WTC11 (cell line): ENCODE measurements at regions not wholly inside any gene's neighbourhood (a gene's known extent, or its start where the extent isn't known, plus 50 kb on each side); places are given as distances from the start of the nearest gene placed in this dataset.

Experiments used
- ATAC-seq: fragments of 200-7000 bp; cut with Tn5 transposase; 2 replicates; pipeline ENCODE4 v1.10.0; 2021; ENCODE audit warnings: mild to moderate bottlenecking, moderate library complexity
- CTCF ChIA-PET: fragments of 300-600 bp; sonication (Branson Sonifier 250); formaldehyde crosslinking; loops from one replicate; lab custom pipeline; 2021; ENCODE audit warnings: antibody characterized with exemption; lab: Charles Lee
- POLR2A ChIA-PET: fragments of 350-600 bp; sonication (Branson Sonifier 250); formaldehyde crosslinking; loops from one replicate; lab custom pipeline; 2021; ENCODE audit warnings: antibody characterized with exemption; lab: Charles Lee
- DNase-seq: peaks from one replicate; pipeline ENCODE4 v3.0.0; 2021; ENCODE audit warnings: low spot score
- H3K27ac Mint-ChIP-seq: 2 replicates; pipeline ENCODE4 v1.8.0; 2021; ENCODE audit warnings: mixed read lengths
- H3K27me3 Mint-ChIP-seq: 2 replicates; pipeline ENCODE4 v1.8.0; 2021; ENCODE audit warnings: low read depth, mild to moderate bottlenecking, moderate library complexity, mixed read lengths
- H3K36me3 Mint-ChIP-seq: 2 replicates; pipeline ENCODE4 v1.8.0; 2021; ENCODE audit warnings: mixed read lengths
- H3K4me1 Mint-ChIP-seq: 2 replicates; pipeline ENCODE4 v1.8.0; 2022; ENCODE audit warnings: mixed read lengths
- H3K4me3 Mint-ChIP-seq: 2 replicates; pipeline ENCODE4 v1.8.0; 2021; ENCODE audit warnings: mild to moderate bottlenecking, moderate library complexity, mixed read lengths
- H3K9me3 Mint-ChIP-seq: 2 replicates; pipeline ENCODE4 v1.8.0; 2021; ENCODE audit warnings: mixed read lengths
- CREB1 ChIP-seq: sonication (generic); formaldehyde crosslinking; IDR thresholded peaks from 2 replicates; pipeline ENCODE4 v1.8.0; 2023; ENCODE audit warnings: mild to moderate bottlenecking, missing genetic modification reagents
- ELF4 ChIP-seq: sonication (generic); formaldehyde crosslinking; IDR thresholded peaks from 2 replicates; pipeline ENCODE4 v1.8.1; 2022; ENCODE audit warnings: low read depth, mild to moderate bottlenecking, moderate library complexity, missing genetic modification reagents
- FOXP1 ChIP-seq: sonication (generic); formaldehyde crosslinking; IDR thresholded peaks from 2 replicates; pipeline ENCODE4 v1.8.0; 2022; ENCODE audit warnings: missing genetic modification reagents, mild to moderate bottlenecking, moderate library complexity, borderline replicate concordance
- NFE2L1 ChIP-seq: sonication (generic); formaldehyde crosslinking; IDR thresholded peaks from 2 replicates; pipeline ENCODE4 v1.8.1; 2023; ENCODE audit warnings: missing genetic modification reagents
- NFYB ChIP-seq: sonication (generic); formaldehyde crosslinking; conservative IDR thresholded peaks from 2 replicates; pipeline ENCODE4 v1.8.0; 2022; ENCODE audit warnings: low read depth, missing genetic modification reagents
- NR3C1 ChIP-seq: sonication (generic); formaldehyde crosslinking; conservative IDR thresholded peaks from 2 replicates; pipeline ENCODE4 v1.8.1; 2023; ENCODE audit warnings: low read depth, mild to moderate bottlenecking, missing genetic modification reagents
- PRDM15 ChIP-seq: sonication (generic); formaldehyde crosslinking; IDR thresholded peaks from 2 replicates; pipeline ENCODE4 v1.8.0; 2022; ENCODE audit warnings: missing genetic modification reagents
- ZBTB43 ChIP-seq: sonication (generic); formaldehyde crosslinking; IDR thresholded peaks from 2 replicates; pipeline ENCODE4 v1.8.1; 2023; ENCODE audit warnings: mild to moderate bottlenecking, missing genetic modification reagents
- ZNF138 ChIP-seq: sonication (generic); formaldehyde crosslinking; conservative IDR thresholded peaks from 2 replicates; pipeline ENCODE4 v1.8.1; 2022; ENCODE audit warnings: mild to moderate bottlenecking, moderate library complexity, missing genetic modification reagents
- ZNF232 ChIP-seq: sonication (generic); formaldehyde crosslinking; IDR thresholded peaks from 2 replicates; pipeline ENCODE4 v1.8.0; 2022; ENCODE audit warnings: mild to moderate bottlenecking, missing genetic modification reagents
- ZNF416 ChIP-seq: fragments of 250-450 bp; sonication (Bioruptor Pico); IDR thresholded peaks from 2 replicates; pipeline ENCODE4 v1.9.0; 2021; ENCODE audit warnings: mild to moderate bottlenecking, inconsistent platforms
- ZNF671 ChIP-seq: fragments of 250-450 bp; sonication (Bioruptor Pico); IDR thresholded peaks from 2 replicates; pipeline ENCODE4 v1.8.0; 2021; ENCODE audit warnings: mild to moderate bottlenecking
- TF ChIP-seq, protein P1 (sequence below): sonication (generic); formaldehyde crosslinking; IDR thresholded peaks from 2 replicates; pipeline ENCODE4 v1.8.0; 2023; ENCODE audit warnings: mild to moderate bottlenecking, missing genetic modification reagents
- TF ChIP-seq, protein P2 (sequence below): sonication (generic); formaldehyde crosslinking; IDR thresholded peaks from 2 replicates; pipeline ENCODE4 v1.8.1; 2022; ENCODE audit warnings: mild to moderate bottlenecking, missing genetic modification reagents, moderate library complexity, borderline replicate concordance
- TF ChIP-seq, protein P3 (sequence below): sonication (generic); formaldehyde crosslinking; IDR thresholded peaks from 2 replicates; pipeline ENCODE4 v1.8.1; 2023; ENCODE audit warnings: mild to moderate bottlenecking, missing genetic modification reagents
- TF ChIP-seq, protein P4 (sequence below): sonication (generic); formaldehyde crosslinking; IDR thresholded peaks from 2 replicates; pipeline ENCODE4 v1.8.0; 2023; ENCODE audit warnings: missing genetic modification reagents, mild to moderate bottlenecking, borderline replicate concordance
- TF ChIP-seq, protein P5 (sequence below): sonication (generic); formaldehyde crosslinking; IDR thresholded peaks from 2 replicates; pipeline ENCODE4 v1.8.0; 2022; ENCODE audit warnings: mild to moderate bottlenecking, missing genetic modification reagents
- TF ChIP-seq, protein P6 (sequence below): sonication (generic); formaldehyde crosslinking; IDR thresholded peaks from 2 replicates; pipeline ENCODE4 v1.8.1; 2023; ENCODE audit warnings: mild to moderate bottlenecking, missing genetic modification reagents, moderate library complexity

GRCh38 chr5:125196481-125197111 lies 450.2 kb upstream of the ZNF608 start:
- no peaks in the 10 kb centered on the region for H3K9me3 Mint-ChIP-seq
- H3K36me3 Mint-ChIP-seq: no peaks in the 10 kb centered on the region
- DNase-seq (no peak), ATAC-seq (no peak)
- POLR2A ChIA-PET: no interaction called here
- H3K4me1 Mint-ChIP-seq: peaks cover 70% of the 10 kb centered on the region
- TF ChIP-seq, protein P1, sequence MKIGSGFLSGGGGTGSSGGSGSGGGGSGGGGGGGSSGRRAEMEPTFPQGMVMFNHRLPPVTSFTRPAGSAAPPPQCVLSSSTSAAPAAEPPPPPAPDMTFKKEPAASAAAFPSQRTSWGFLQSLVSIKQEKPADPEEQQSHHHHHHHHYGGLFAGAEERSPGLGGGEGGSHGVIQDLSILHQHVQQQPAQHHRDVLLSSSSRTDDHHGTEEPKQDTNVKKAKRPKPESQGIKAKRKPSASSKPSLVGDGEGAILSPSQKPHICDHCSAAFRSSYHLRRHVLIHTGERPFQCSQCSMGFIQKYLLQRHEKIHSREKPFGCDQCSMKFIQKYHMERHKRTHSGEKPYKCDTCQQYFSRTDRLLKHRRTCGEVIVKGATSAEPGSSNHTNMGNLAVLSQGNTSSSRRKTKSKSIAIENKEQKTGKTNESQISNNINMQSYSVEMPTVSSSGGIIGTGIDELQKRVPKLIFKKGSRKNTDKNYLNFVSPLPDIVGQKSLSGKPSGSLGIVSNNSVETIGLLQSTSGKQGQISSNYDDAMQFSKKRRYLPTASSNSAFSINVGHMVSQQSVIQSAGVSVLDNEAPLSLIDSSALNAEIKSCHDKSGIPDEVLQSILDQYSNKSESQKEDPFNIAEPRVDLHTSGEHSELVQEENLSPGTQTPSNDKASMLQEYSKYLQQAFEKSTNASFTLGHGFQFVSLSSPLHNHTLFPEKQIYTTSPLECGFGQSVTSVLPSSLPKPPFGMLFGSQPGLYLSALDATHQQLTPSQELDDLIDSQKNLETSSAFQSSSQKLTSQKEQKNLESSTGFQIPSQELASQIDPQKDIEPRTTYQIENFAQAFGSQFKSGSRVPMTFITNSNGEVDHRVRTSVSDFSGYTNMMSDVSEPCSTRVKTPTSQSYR (CRISPR knock-in tag): no peak
- TF ChIP-seq ELF4 (CRISPR knock-in tag): no peak
- no peaks in the 10 kb centered on the region for H3K27me3 Mint-ChIP-seq
- no peak overlapping the region for H3K27ac Mint-ChIP-seq
- H3K4me3 Mint-ChIP-seq: no peak overlapping the region
- CTCF ChIA-PET: no interaction called here

- no peak for ATAC-seq
- Mint-ChIP-seq H3K4me1 (peaks cover 70% of the 10 kb centered on the region), H3K27me3 (no peaks in the 10 kb centered on the region), H3K4me3 (no peak overlapping the region), H3K27ac (no peak overlapping the region), H3K36me3 (no peaks in the 10 kb centered on the region), H3K9me3 (no peaks in the 10 kb centered on the region)
- DNase-seq: no peak
- POLR2A ChIA-PET: no interaction called here
- CTCF ChIA-PET: no interaction called here
- TF ChIP-seq, protein P2, sequence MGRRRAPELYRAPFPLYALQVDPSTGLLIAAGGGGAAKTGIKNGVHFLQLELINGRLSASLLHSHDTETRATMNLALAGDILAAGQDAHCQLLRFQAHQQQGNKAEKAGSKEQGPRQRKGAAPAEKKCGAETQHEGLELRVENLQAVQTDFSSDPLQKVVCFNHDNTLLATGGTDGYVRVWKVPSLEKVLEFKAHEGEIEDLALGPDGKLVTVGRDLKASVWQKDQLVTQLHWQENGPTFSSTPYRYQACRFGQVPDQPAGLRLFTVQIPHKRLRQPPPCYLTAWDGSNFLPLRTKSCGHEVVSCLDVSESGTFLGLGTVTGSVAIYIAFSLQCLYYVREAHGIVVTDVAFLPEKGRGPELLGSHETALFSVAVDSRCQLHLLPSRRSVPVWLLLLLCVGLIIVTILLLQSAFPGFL: no peak
- TF ChIP-seq, protein P3, sequence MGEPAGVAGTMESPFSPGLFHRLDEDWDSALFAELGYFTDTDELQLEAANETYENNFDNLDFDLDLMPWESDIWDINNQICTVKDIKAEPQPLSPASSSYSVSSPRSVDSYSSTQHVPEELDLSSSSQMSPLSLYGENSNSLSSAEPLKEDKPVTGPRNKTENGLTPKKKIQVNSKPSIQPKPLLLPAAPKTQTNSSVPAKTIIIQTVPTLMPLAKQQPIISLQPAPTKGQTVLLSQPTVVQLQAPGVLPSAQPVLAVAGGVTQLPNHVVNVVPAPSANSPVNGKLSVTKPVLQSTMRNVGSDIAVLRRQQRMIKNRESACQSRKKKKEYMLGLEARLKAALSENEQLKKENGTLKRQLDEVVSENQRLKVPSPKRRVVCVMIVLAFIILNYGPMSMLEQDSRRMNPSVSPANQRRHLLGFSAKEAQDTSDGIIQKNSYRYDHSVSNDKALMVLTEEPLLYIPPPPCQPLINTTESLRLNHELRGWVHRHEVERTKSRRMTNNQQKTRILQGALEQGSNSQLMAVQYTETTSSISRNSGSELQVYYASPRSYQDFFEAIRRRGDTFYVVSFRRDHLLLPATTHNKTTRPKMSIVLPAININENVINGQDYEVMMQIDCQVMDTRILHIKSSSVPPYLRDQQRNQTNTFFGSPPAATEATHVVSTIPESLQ (CRISPR knock-in tag): no peak
- TF ChIP-seq, protein P4, sequence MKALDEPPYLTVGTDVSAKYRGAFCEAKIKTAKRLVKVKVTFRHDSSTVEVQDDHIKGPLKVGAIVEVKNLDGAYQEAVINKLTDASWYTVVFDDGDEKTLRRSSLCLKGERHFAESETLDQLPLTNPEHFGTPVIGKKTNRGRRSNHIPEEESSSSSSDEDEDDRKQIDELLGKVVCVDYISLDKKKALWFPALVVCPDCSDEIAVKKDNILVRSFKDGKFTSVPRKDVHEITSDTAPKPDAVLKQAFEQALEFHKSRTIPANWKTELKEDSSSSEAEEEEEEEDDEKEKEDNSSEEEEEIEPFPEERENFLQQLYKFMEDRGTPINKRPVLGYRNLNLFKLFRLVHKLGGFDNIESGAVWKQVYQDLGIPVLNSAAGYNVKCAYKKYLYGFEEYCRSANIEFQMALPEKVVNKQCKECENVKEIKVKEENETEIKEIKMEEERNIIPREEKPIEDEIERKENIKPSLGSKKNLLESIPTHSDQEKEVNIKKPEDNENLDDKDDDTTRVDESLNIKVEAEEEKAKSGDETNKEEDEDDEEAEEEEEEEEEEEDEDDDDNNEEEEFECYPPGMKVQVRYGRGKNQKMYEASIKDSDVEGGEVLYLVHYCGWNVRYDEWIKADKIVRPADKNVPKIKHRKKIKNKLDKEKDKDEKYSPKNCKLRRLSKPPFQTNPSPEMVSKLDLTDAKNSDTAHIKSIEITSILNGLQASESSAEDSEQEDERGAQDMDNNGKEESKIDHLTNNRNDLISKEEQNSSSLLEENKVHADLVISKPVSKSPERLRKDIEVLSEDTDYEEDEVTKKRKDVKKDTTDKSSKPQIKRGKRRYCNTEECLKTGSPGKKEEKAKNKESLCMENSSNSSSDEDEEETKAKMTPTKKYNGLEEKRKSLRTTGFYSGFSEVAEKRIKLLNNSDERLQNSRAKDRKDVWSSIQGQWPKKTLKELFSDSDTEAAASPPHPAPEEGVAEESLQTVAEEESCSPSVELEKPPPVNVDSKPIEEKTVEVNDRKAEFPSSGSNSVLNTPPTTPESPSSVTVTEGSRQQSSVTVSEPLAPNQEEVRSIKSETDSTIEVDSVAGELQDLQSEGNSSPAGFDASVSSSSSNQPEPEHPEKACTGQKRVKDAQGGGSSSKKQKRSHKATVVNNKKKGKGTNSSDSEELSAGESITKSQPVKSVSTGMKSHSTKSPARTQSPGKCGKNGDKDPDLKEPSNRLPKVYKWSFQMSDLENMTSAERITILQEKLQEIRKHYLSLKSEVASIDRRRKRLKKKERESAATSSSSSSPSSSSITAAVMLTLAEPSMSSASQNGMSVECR (CRISPR knock-in tag): no peak
- TF ChIP-seq ZBTB43: no peak
- TF ChIP-seq, protein P5, sequence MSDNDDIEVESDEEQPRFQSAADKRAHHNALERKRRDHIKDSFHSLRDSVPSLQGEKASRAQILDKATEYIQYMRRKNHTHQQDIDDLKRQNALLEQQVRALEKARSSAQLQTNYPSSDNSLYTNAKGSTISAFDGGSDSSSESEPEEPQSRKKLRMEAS (CRISPR knock-in tag): no peak
- no peak for TF ChIP-seq FOXP1 (CRISPR knock-in tag)
- TF ChIP-seq NR3C1: no peak
- TF ChIP-seq, protein P6, sequence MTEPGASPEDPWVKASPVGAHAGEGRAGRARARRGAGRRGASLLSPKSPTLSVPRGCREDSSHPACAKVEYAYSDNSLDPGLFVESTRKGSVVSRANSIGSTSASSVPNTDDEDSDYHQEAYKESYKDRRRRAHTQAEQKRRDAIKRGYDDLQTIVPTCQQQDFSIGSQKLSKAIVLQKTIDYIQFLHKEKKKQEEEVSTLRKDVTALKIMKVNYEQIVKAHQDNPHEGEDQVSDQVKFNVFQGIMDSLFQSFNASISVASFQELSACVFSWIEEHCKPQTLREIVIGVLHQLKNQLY (CRISPR knock-in tag): no peak
- no peak for TF ChIP-seq NFYB (CRISPR knock-in tag)
- TF ChIP-seq NFE2L1 (CRISPR knock-in tag): no peak
- no peak for TF ChIP-seq PRDM15
- no peak for TF ChIP-seq ZNF416 (CRISPR knock-in tag)
- no peak for TF ChIP-seq CREB1
- TF ChIP-seq ZNF671: no peak
- no peak for TF ChIP-seq ZNF138 (CRISPR knock-in tag)
- TF ChIP-seq ZNF232 (CRISPR knock-in tag): no peak
These were observed 450.9 kb upstream of the ZNF608 start for GRCh38 chr5:125197321-125197720.
